ENCODE measurements at regions not wholly inside any gene's neighbourhood (a gene's known extent, or its start where the extent isn't known, plus 50 kb on each side); places are given as distances from the start of the nearest gene placed in this dataset.

DNA sequence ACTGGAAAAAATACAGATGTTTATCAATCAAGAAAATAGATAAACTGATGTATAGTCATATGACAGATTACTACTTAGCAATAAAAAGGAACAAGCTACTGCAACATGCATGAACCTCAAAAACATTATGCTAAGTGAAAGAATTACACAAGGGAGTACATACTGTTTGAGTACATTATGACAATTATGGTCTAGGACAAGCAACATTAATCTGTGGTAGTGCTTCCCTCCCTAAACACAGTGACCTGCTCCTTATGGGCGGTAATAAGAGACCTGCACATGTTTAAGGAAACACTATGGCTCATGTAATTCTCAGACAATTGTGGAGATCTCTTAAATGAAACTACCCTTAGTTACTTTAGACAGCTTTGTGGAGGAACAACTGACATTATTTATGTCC is 421.2 kb upstream of the FBXO33 start:
- no peak for ATAC-seq
- 0% methylated on average over 1 of the region's 1 CpG for WGBS (ENCODE audit: missing lambda C conversion rate)
- ChIA-PET CTCF (no interaction called here), POLR2A (no interaction called here)
- DNase-seq (ENCODE audit: low read depth in 1 of 2, low spot score in 1 of 2): no peak
- FAIRE-seq: no peak
- H3K4me1 ChIP-seq: no peaks in the 10 kb centered on the region
- H3K27ac ChIP-seq: no peak overlapping the region
- H3K4me2 ChIP-seq: no peak overlapping the region
- H3K4me3 ChIP-seq: no peak overlapping the region
- no peaks in the 10 kb centered on the region for H3K9me3 ChIP-seq
- no peak for TF ChIP-seq JUNB (IDR thresholded peaks at IDR 0.05)
- no peak for TF ChIP-seq HOXB5 (CRISPR knock-in tag; IDR thresholded peaks at IDR 0.05)
- TF ChIP-seq RARB (CRISPR knock-in tag; IDR thresholded peaks at IDR 0.05): no peak
- TF ChIP-seq MAX (IDR thresholded peaks at IDR 0.05): no peak
- no peak for TF ChIP-seq POLR2AphosphoS2 (conservative IDR thresholded peaks at IDR 0.05; ENCODE audit: low read length)
- no peak for TF ChIP-seq RCOR1 (IDR thresholded peaks at IDR 0.05; ENCODE audit: low read depth, low read length)
- TF ChIP-seq POLR2A (IDR thresholded peaks at IDR 0.05; ENCODE audit: low read length): no peak
- TF ChIP-seq HES2 (IDR thresholded peaks at IDR 0.05): no peak
- no peak for TF ChIP-seq EHMT2 (IDR thresholded peaks at IDR 0.05; ENCODE audit: low read depth)
- no peak for TF ChIP-seq ZC3H11A (IDR thresholded peaks at IDR 0.05)
- TF ChIP-seq CHD2 (IDR thresholded peaks at IDR 0.05; ENCODE audit: low read length, partially characterized antibody): no peak

DNA sequence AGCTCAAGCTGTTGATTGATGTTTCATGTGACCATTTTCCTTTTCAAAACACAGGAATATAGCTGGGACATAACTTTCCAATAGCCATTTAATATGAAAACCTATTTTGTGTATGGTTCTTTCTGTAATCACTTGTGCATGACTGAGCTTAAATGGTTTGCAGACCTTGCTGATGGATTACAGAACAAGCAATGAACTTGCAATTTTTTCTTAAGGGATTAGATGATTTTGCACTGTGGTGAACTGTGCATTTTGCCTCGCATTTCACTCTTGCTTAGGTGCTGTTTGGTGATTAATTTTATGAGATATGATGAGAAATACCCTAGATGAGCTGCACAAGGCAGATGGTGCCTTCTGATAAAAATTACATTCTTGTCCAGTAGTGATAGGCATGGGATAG is 419.0 kb upstream of the FBXO33 start:
- ChIA-PET POLR2A (no interaction called here), CTCF (no interaction called here)
- 0% methylated on average over 1 of the region's 1 CpG for WGBS (ENCODE audit: missing lambda C conversion rate)
- ATAC-seq (no peak), FAIRE-seq (no peak), DNase-seq (ENCODE audit: low read depth in 1 of 2, low spot score in 1 of 2) (no peak)
- no peak overlapping the region for H3K27ac ChIP-seq
- no peaks in the 10 kb centered on the region for H3K9me3 ChIP-seq
- no peak for TF ChIP-seq CBX2 (IDR thresholded peaks at IDR 0.05; ENCODE audit: borderline replicate concordance, low read depth)
- TF ChIP-seq EP300 (IDR thresholded peaks at IDR 0.05): no peak
- no peak for TF ChIP-seq ELK1 (IDR thresholded peaks at IDR 0.05; ENCODE audit: low read depth, low read length)
- TF ChIP-seq TP53 (CRISPR knock-in tag; IDR thresholded peaks at IDR 0.05): no peak
- TF ChIP-seq SREBF2 (IDR thresholded peaks at IDR 0.05): no peak
- H3K4me1 ChIP-seq: no peaks in the 10 kb centered on the region
- H3K4me2 ChIP-seq: no peak overlapping the region
- no peak overlapping the region for H3K4me3 ChIP-seq

DNA sequence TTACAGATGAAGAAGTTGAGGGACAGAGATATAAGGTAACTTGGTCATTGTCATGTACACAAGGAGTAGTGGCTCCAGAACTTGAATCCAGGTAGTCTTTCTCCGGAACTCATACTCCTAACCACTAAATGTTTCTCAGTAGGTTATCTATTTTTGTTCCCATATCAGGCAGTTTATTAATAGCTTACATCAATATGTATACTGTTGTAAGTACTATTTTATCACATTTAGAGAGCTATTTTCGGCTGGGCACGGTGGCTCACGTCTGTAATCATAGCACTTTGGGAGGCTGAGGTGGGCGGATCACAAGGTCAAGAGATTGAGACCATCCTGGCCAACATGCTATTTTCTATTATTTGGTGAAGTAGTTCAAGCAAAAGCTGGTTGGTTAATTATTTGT is 415.6 kb upstream of the FBXO33 start:
- TF ChIP-seq ZC3H11A (IDR thresholded peaks at IDR 0.05): no peak
- no peak for TF ChIP-seq TFCP2L1 (CRISPR knock-in tag; IDR thresholded peaks at IDR 0.05)
- TF ChIP-seq RFX5 (IDR thresholded peaks at IDR 0.05): no peak
- TF ChIP-seq, protein P1, sequence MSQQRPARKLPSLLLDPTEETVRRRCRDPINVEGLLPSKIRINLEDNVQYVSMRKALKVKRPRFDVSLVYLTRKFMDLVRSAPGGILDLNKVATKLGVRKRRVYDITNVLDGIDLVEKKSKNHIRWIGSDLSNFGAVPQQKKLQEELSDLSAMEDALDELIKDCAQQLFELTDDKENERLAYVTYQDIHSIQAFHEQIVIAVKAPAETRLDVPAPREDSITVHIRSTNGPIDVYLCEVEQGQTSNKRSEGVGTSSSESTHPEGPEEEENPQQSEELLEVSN (IDR thresholded peaks at IDR 0.05; ENCODE audit: borderline replicate concordance, low read depth): no peak
- TF ChIP-seq TP53 (CRISPR knock-in tag; IDR thresholded peaks at IDR 0.05): no peak
- TF ChIP-seq, protein P2, sequence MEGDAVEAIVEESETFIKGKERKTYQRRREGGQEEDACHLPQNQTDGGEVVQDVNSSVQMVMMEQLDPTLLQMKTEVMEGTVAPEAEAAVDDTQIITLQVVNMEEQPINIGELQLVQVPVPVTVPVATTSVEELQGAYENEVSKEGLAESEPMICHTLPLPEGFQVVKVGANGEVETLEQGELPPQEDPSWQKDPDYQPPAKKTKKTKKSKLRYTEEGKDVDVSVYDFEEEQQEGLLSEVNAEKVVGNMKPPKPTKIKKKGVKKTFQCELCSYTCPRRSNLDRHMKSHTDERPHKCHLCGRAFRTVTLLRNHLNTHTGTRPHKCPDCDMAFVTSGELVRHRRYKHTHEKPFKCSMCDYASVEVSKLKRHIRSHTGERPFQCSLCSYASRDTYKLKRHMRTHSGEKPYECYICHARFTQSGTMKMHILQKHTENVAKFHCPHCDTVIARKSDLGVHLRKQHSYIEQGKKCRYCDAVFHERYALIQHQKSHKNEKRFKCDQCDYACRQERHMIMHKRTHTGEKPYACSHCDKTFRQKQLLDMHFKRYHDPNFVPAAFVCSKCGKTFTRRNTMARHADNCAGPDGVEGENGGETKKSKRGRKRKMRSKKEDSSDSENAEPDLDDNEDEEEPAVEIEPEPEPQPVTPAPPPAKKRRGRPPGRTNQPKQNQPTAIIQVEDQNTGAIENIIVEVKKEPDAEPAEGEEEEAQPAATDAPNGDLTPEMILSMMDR (IDR thresholded peaks at IDR 0.05): no peak
- no peak for TF ChIP-seq HOXB13 (CRISPR knock-in tag; IDR thresholded peaks at IDR 0.05; ENCODE audit: low read depth)
- TF ChIP-seq CEBPB (IDR thresholded peaks at IDR 0.05): no peak
- TF ChIP-seq HMGXB4 (CRISPR knock-in tag; IDR thresholded peaks at IDR 0.05; ENCODE audit: borderline replicate concordance): no peak
- TF ChIP-seq SMC3 (IDR thresholded peaks at IDR 0.05): no peak
- TF ChIP-seq HEYL (CRISPR knock-in tag; IDR thresholded peaks at IDR 0.05): no peak
- TF ChIP-seq PBX3 (IDR thresholded peaks at IDR 0.05): no peak
- no peak for TF ChIP-seq CHD2 (IDR thresholded peaks at IDR 0.05; ENCODE audit: low read length, partially characterized antibody)
- TF ChIP-seq CBX2 (IDR thresholded peaks at IDR 0.05; ENCODE audit: borderline replicate concordance, low read depth): no peak
- TF ChIP-seq ELK1 (IDR thresholded peaks at IDR 0.05; ENCODE audit: low read depth, low read length): no peak
- no peak for TF ChIP-seq PHF8 (IDR thresholded peaks at IDR 0.05; ENCODE audit: borderline replicate concordance, low read depth)
- no peak for DNase-seq (ENCODE audit: low read depth in 1 of 2, low spot score in 1 of 2)
- no peak overlapping the region for H3K4me2 ChIP-seq
- no peaks in the 10 kb centered on the region for H3K9me3 ChIP-seq
- no peak for FAIRE-seq
- ChIA-PET CTCF (no interaction called here), POLR2A (no interaction called here)
- no peak overlapping the region for H3K27ac ChIP-seq
- H3K4me3 ChIP-seq: no peak overlapping the region
- no peak for ATAC-seq
- no peaks in the 10 kb centered on the region for H3K4me1 ChIP-seq
- 15% methylated on average over 5 of the region's 5 CpGs for WGBS (ENCODE audit: missing lambda C conversion rate)

All from A549 (cell line).